ENCODE measurements at regions not wholly inside any gene's neighbourhood (a gene's known extent, or its start where the extent isn't known, plus 50 kb on each side); places are given as distances from the start of the nearest gene placed in this dataset.

DNA sequence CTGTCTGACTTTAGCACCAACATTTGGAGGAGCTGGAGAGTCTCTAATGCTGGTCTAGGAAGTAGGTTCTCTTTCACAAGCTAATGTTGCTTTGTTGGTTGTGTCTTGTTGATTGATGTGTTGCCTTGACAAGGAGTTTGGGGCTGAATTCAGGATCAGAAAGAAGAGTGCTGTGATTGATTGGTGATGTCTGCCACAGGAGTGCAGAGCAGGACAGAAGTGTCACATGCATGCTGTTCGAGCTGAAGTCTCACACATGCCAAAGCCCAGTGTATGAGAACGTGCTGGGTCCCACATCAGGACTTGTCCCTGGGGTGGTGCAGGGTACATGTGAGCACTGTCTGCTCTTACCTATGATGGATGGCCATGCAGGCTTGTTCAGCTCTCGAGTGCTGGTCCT lies 694.4 kb downstream of the MATN1 start:
- Histone ChIP-seq H3K4me1 (no peaks in the 10 kb centered on the region), H3K9me3 (replicated peaks) (no peaks in the 10 kb centered on the region), H3K27ac (no peak overlapping the region), H3K4me3 (no peak overlapping the region), H3K36me3 (no peaks in the 10 kb centered on the region), H3K27me3 (no peaks in the 10 kb centered on the region; the same call in 1 of the 2 replicates)
- DNase-seq, result no peak

- no peaks in the 10 kb centered on the region; the same call in 1 of the 2 replicates for H3K27me3 ChIP-seq
- DNase-seq, result no peak
- H3K27ac ChIP-seq, result no peak overlapping the region
- no peaks in the 10 kb centered on the region for H3K9me3 ChIP-seq (replicated peaks)
- H3K4me3 ChIP-seq, result no peak overlapping the region
- H3K36me3 ChIP-seq, result no peaks in the 10 kb centered on the region
- H3K4me1 ChIP-seq, result no peaks in the 10 kb centered on the region
These were observed 695.1 kb downstream of the MATN1 start for GRCh38 chr1:30028283-30028682.

DNA sequence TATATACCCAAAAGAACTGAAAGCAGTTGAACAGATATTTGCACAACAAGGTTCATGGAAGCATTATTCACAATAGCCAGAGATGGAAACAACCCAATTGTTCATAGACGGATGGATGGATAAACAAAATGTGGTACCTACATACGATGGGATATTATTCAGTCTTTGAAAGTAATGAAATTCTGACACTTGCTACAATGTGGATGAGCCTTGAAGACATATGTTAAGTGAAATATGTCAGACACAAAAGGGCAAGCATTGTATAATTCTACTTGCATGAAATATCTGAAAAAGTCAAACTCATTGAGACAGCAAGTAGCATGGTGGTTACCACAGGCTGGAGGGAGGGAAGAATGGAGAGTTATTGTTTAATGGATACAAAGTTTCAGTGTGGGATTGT lies 696.1 kb downstream of the MATN1 start:
- no peaks in the 10 kb centered on the region; the same call in 1 of the 2 replicates for H3K27me3 ChIP-seq

GRCh38 chr1:30024411-30025195 lies 698.8 kb downstream of the MATN1 start:
- no peak overlapping the region for H3K4me3 ChIP-seq
- H3K36me3 ChIP-seq, result no peaks in the 10 kb centered on the region
- H3K27ac ChIP-seq, result no peak overlapping the region
- H3K27me3 ChIP-seq, result 0 out of 2 replicates have a peak, but pooled peaks cover 2% of the 10 kb centered on the region
- no peak for DNase-seq
- no peaks in the 10 kb centered on the region for H3K9me3 ChIP-seq (replicated peaks)
- H3K4me1 ChIP-seq, result no peaks in the 10 kb centered on the region

More for the DNA sequence above, 696.1 kb downstream of the MATN1 start:
- no peak overlapping the region for H3K27ac ChIP-seq
- H3K9me3 ChIP-seq (replicated peaks), result no peaks in the 10 kb centered on the region
- H3K4me3 ChIP-seq, result no peak overlapping the region
- no peaks in the 10 kb centered on the region for H3K4me1 ChIP-seq
- DNase-seq, result no peak
- no peaks in the 10 kb centered on the region for H3K36me3 ChIP-seq

DNA sequence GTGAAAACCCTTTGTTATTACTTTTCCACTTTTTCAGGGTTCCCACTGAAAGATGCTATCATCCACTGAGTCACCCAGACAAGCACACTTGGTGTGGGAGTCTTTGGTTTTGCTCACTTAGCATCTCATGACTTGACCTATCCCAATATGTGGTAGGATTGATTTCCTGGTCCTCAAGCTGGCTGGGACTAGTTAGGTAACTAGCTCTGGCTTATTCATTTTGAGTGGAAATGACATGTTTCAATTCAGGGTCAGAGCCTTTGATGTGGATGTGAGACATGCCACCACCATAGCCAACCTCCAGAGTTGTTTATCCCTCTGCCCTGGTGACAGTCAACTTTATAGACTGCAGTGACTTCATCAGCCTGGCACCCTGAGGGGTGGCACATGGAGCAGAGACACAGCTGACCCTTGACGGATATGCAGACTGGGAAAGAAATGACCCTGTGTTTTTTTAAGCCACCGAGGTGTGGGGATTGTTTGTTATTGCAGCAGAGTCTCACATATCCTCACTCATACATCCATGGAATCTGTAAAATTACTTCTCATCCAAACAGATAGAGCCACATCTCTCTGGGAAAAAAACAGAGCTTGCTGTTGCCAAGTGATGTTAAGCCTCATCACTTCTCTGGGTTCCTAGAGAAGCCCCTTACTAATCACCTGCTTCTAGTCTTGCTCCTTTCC lies 699.9 kb downstream of the MATN1 start:
- 0 out of 2 replicates have a peak, but pooled peaks cover 2% of the 10 kb centered on the region for H3K27me3 ChIP-seq
- H3K9me3 ChIP-seq (replicated peaks), result no peaks in the 10 kb centered on the region
- H3K4me3 ChIP-seq, result no peak overlapping the region
- DNase-seq, result no peak
- H3K27ac ChIP-seq, result no peak overlapping the region
- no peaks in the 10 kb centered on the region for H3K4me1 ChIP-seq
- no peaks in the 10 kb centered on the region for H3K36me3 ChIP-seq

DNA sequence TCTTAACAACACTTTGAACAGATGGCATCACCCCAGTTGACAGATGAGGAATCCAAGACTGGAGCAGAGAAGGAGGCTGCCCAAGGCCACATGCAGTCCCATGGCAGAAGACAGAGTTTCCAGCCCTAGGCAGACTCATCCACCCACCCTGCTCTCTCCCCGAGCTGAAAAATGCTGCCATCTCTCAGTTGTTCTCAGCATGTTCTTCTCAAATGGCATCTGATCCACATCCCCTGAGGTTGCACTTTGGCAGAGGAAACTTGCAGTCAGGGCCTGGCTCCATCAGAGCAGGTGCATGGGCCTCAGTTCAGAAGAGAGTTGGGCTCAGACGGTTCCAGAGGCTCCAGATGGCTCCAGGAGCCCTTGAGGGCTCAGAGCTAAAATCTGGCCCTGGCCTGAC lies 709.4 kb downstream of the MATN1 start:
- Histone ChIP-seq H3K9me3 (replicated peaks) (no peaks in the 10 kb centered on the region), H3K4me1 (no peaks in the 10 kb centered on the region), H3K4me3 (no peak overlapping the region), H3K27me3 (no peaks in the 10 kb centered on the region), H3K36me3 (no peaks in the 10 kb centered on the region), H3K27ac (no peak overlapping the region)
- DNase-seq, result no peak

DNA sequence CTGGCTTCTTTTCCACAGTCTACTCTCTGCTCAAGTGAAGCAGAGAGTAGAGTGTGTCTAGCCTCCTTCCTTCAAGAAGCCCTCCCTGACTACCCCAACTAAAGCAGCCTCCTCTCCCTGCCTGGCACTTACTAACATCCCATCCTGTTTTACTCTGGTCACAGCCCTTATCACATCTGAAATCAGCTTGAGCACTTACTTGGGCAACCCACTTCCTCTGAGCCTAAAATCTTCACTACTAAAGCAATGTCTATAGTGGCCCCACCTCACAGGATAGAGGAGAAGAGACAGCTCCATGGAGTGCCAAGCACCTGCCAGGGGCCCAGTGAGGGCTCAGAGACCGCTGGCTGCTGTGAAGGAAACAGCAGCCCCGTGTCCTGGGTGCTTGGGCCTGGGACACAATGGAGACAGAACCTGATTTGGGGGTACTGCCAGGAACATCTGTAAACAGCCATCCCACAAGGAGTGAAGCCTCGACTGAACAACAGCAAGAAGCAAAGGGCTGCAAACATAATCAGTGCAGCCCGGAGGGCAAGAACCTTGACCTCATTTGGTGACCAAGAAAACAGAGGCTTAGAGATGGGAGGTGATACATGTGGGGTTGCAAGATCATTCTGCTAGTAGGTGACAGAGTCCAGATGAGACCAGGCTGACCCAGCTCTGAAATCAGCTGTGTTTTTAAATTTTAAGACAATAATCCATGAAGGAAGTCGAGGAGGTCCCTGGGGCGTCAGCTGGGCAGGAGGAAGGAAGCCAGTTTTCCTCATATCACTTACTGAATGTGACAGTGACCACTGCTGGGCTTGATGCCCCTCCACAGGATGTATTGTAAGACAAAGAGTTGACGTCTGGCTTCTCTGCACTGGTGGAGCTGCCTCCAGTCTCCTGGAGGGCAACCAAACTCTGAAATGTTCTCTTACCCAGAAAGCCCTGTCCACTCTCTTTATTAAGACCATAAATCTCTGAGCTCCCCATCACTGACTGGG lies 710.6 kb downstream of the MATN1 start:
- no peak overlapping the region for H3K27ac ChIP-seq
- no peak for DNase-seq
- no peaks in the 10 kb centered on the region for H3K36me3 ChIP-seq
- H3K4me1 ChIP-seq, result no peaks in the 10 kb centered on the region
- no peaks in the 10 kb centered on the region for H3K27me3 ChIP-seq
- H3K4me3 ChIP-seq, result no peak overlapping the region
- no peaks in the 10 kb centered on the region for H3K9me3 ChIP-seq (replicated peaks)

DNA sequence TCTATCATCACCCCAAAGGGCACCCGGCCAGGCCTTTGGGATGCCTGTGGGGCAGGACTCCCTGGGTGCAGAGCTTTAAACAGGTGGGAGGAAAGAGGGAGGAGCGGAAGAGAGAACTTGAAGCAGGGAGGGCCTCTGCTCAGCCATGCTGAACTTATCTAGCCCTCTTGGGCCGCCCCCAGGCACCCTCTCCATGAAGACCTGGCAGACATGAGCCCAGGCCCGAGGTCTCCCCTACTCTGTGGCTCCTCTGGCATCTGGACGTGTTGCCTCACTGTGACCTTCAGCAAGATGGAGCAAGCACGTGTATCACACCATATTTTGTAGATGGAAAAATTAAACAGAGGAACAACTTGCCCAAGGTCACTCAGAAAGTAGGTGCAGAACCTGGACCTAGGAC lies 711.4 kb downstream of the MATN1 start:
- no peak overlapping the region for H3K4me3 ChIP-seq
- H3K27me3 ChIP-seq, result no peaks in the 10 kb centered on the region
- no peak overlapping the region for H3K27ac ChIP-seq
- H3K36me3 ChIP-seq, result no peaks in the 10 kb centered on the region
- no peak for DNase-seq
- no peaks in the 10 kb centered on the region for H3K9me3 ChIP-seq (replicated peaks)
- no peaks in the 10 kb centered on the region for H3K4me1 ChIP-seq

GRCh38 chr1:30010506-30011106 lies 712.8 kb downstream of the MATN1 start:
- Histone ChIP-seq H3K4me3 (no peak overlapping the region), H3K36me3 (no peaks in the 10 kb centered on the region), H3K27ac (no peak overlapping the region), H3K4me1 (no peaks in the 10 kb centered on the region), H3K9me3 (replicated peaks) (no peaks in the 10 kb centered on the region), H3K27me3 (no peaks in the 10 kb centered on the region)
- DNase-seq, result no peak

GRCh38 chr1:30009720-30010119 lies 713.7 kb downstream of the MATN1 start:
- Histone ChIP-seq H3K9me3 (replicated peaks) (no peaks in the 10 kb centered on the region), H3K27me3 (no peaks in the 10 kb centered on the region), H3K36me3 (no peaks in the 10 kb centered on the region), H3K4me3 (no peak overlapping the region), H3K4me1 (no peaks in the 10 kb centered on the region), H3K27ac (no peak overlapping the region)
- DNase-seq, result no peak

- no peak for DNase-seq
- no peak overlapping the region for H3K4me3 ChIP-seq
- H3K27me3 ChIP-seq, result no peaks in the 10 kb centered on the region
- H3K27ac ChIP-seq, result no peak overlapping the region
- H3K9me3 ChIP-seq (replicated peaks), result no peaks in the 10 kb centered on the region
- no peaks in the 10 kb centered on the region for H3K4me1 ChIP-seq
- no peaks in the 10 kb centered on the region for H3K36me3 ChIP-seq
These were observed 714.3 kb downstream of the MATN1 start for GRCh38 chr1:30008998-30009657.

DNA sequence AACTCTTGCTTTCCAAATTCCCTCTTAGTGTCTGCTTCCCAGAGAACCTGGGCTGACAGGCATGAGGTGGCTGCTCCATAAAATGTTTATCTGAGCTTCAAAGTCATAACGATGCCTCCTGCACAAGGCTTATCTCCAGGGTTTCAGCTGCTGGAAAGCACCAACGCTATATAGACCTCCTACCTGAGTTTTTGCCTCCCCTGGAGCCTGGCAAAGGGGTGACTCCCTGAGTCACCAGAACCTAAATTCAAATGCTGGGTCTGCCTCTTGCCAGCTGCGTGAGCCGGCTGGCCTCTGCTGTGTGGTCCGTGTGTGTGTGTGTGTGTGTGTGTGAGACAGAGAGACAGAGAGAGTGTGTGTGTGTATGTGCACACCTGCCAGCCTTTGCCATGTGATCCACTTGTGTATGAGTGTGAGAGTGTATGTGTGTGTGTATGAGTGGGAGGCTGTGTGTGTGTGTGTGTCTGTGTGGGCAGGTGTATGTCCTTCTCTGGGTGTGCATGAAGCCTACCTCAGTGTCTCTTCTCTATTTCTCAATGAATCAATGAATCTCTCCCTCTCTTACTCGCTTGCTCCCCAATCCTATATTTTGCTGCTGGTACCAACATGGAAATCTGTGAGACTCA lies 714.9 kb downstream of the MATN1 start:
- Histone ChIP-seq H3K9me3 (replicated peaks) (no peaks in the 10 kb centered on the region), H3K4me1 (no peaks in the 10 kb centered on the region), H3K4me3 (no peak overlapping the region), H3K27ac (no peak overlapping the region), H3K27me3 (no peaks in the 10 kb centered on the region), H3K36me3 (no peaks in the 10 kb centered on the region)
- DNase-seq, result no peak

DNA sequence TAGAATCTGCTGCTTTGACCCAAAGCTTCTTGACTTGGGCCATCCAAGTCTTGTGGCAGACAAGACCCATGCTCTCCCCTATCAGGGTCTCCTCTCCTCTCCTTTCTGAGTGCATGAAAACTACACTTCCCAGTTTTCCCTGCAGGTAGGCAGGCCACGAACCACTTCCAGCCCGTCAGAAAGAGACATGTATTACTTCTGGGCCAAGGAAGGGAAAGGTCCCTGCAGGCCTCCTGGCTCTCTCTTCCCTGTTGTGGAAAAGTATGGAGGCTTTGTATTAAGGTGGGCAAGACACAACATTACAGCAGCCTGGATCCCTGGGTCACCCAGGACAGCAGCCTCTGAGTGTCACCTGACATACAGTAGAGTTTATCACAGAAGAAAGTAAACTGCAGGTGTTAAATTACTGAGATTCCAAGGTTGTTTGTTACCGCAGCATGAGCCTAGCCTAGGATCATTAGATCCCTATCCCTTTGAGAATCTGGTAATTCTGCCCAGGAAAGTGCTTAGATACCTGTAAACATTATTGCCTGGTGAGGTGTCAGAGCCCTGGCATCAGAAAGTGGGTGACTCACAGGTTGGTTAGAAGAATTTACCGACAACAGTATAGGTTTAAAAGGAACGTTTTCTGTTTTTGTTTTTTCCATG lies 717.3 kb downstream of the MATN1 start:
- Histone ChIP-seq H3K27ac (no peak overlapping the region), H3K36me3 (no peaks in the 10 kb centered on the region), H3K4me3 (no peak overlapping the region), H3K4me1 (no peaks in the 10 kb centered on the region), H3K9me3 (replicated peaks) (no peaks in the 10 kb centered on the region), H3K27me3 (no peaks in the 10 kb centered on the region)
- DNase-seq, result no peak
